ENCODE measurements at regions not wholly inside any gene's neighbourhood (a gene's known extent, or its start where the extent isn't known, plus 50 kb on each side); places are given as distances from the start of the nearest gene placed in this dataset.

- peak in 1 of 3 donors; percentile 25 for TF ChIP-seq POLR2AphosphoS5 (IDR thresholded peaks at IDR 0.05)
- no peak for TF ChIP-seq POLR2A (IDR thresholded peaks at IDR 0.05)
Measured at GRCh38 chr5:56501781-56502557, 268.8 kb upstream of the ANKRD55 start.

Data from stomach (tissue), 4 donors.